IMR-90 (cell line): ENCODE measurements at regions not wholly inside any gene's neighbourhood (a gene's known extent, or its start where the extent isn't known, plus 50 kb on each side); places are given as distances from the start of the nearest gene placed in this dataset.

Experiments used
- ATAC-seq: fragments of 200-7000 bp; cut with Tn5 transposase; 2 replicates; pipeline ENCODE4 v1.9.1; 2020; ENCODE audit warnings: low read depth, mild to moderate bottlenecking, moderate library complexity
- BruUV-seq: library from RNA; stranded (reverse); fragments of 400-500 nt; replicated peaks from 2 replicates; lab custom pipeline; 2021; lab: Mats Ljungman, UMichigan
- CTCF ChIA-PET: fragments of 300-600 bp; formaldehyde crosslinking; extraction: SDS; loops from one replicate; lab custom pipeline; 2021; ENCODE audit warnings: antibody characterized with exemption; lab: Yijun Ruan, JAX
- POLR2A ChIA-PET: fragments of 300-600 bp; sonication (Branson Sonifier 250); formaldehyde crosslinking; loops from one replicate; lab custom pipeline; 2022; ENCODE audit warnings: antibody characterized with exemption; ENCODE audit not compliant: unreplicated experiment; lab: Charles Lee
- DNase-seq: peaks from one replicate; pipeline ENCODE4 v3.0.0; 2013
- H2AFZ ChIP-seq: replicated peaks from 2 replicates; pipeline ENCODE3; 2013; ENCODE audit warnings: low read length, mild to moderate bottlenecking; ENCODE audit not compliant: poor library complexity
- H2AK5ac ChIP-seq: 2 replicates; pipeline ENCODE4 v1.6.1; 2013; ENCODE audit warnings: low read depth, low read length, inconsistent platforms
- H2AK9ac ChIP-seq: replicated peaks from 2 replicates; pipeline ENCODE3; 2013; ENCODE audit warnings: mild to moderate bottlenecking, low read depth, low read length, moderate library complexity; ENCODE audit not compliant: poor library complexity
- H2BK120ac ChIP-seq: 2 replicates; pipeline ENCODE4 v1.6.1; 2013; ENCODE audit warnings: low read depth, low read length, inconsistent platforms
- H2BK15ac ChIP-seq: 3 replicates; pipeline ENCODE4 v1.6.1; 2013; ENCODE audit warnings: low read depth, low read length, inconsistent platforms
- H2BK20ac ChIP-seq: 2 replicates; pipeline ENCODE4 v1.6.1; 2013; ENCODE audit warnings: low read depth, mild to moderate bottlenecking, inconsistent platforms, low read length, moderate library complexity
- H2BK5ac ChIP-seq: 2 replicates; pipeline ENCODE4 v1.6.1; 2013; ENCODE audit warnings: mild to moderate bottlenecking, low read depth, low read length, inconsistent platforms; ENCODE audit not compliant: poor library complexity, severe bottlenecking
- H3K14ac ChIP-seq: replicated peaks from 2 replicates; pipeline ENCODE4 v1.6.1; 2013; ENCODE audit warnings: low read depth, low read length, inconsistent platforms
- H3K18ac ChIP-seq: 2 replicates; pipeline ENCODE4 v1.6.1; 2013; ENCODE audit warnings: low read depth, low read length, control low read depth
- H3K23ac ChIP-seq: 2 replicates; pipeline ENCODE4 v1.6.1; 2013; ENCODE audit warnings: low read depth, low read length, inconsistent platforms
- H3K27ac ChIP-seq: 2 replicates; pipeline ENCODE4 v1.5.1; 2013; ENCODE audit warnings: mild to moderate bottlenecking, control low read depth, low read length; ENCODE audit not compliant: insufficient read depth
- H3K27me3 ChIP-seq: 2 replicates; pipeline ENCODE4 v1.6.1; 2013; ENCODE audit warnings: low read length; ENCODE audit not compliant: control insufficient read depth, insufficient read depth
- H3K36me3 ChIP-seq: 2 replicates; pipeline ENCODE4 v1.6.1; 2013; ENCODE audit warnings: low read length, mixed read lengths; ENCODE audit not compliant: control insufficient read depth, insufficient read depth
- H3K4ac ChIP-seq: 2 replicates; pipeline ENCODE4 v1.6.1; 2013; ENCODE audit warnings: low read depth, low read length, inconsistent platforms
- H3K4me1 ChIP-seq: 2 replicates; pipeline ENCODE4 v1.6.1; 2013; ENCODE audit warnings: low read length, mixed read lengths; ENCODE audit not compliant: control insufficient read depth, insufficient read depth
- H3K4me2 ChIP-seq: 2 replicates; pipeline ENCODE4 v1.6.1; 2013; ENCODE audit warnings: low read depth, mild to moderate bottlenecking, control low read depth, low read length, moderate library complexity
- H3K4me3 ChIP-seq: 2 replicates; pipeline ENCODE4 v1.5.1; 2013; ENCODE audit warnings: low read depth, mild to moderate bottlenecking, control low read depth, low read length, moderate library complexity; ENCODE audit not compliant: insufficient read depth
- H3K56ac ChIP-seq: 2 replicates; pipeline ENCODE4 v1.6.1; 2013; ENCODE audit warnings: low read length, inconsistent platforms; ENCODE audit not compliant: insufficient read depth; ENCODE audit errors: extremely low read depth
- H3K79me1 ChIP-seq, 2 experiments: 2 replicates each; pipeline ENCODE4 v1.6.1; 2013; ENCODE audit warnings: low read length in 2 of 2, inconsistent platforms in 1 of 2, low read depth in 1 of 2
- H3K9ac ChIP-seq: 2 replicates; pipeline ENCODE4 v1.6.1; 2013; ENCODE audit warnings: low read depth, low read length, control low read depth
- H3K9me1 ChIP-seq: 2 replicates; pipeline ENCODE4 v1.6.1; 2013; ENCODE audit warnings: low read length, inconsistent platforms; ENCODE audit not compliant: insufficient read depth
- H3K9me3 ChIP-seq: 2 replicates; pipeline ENCODE4 v1.6.1; 2013; ENCODE audit warnings: low read length; ENCODE audit not compliant: control insufficient read depth, insufficient read depth
- H4K20me1 ChIP-seq: 2 replicates; pipeline ENCODE4 v1.6.1; 2013; ENCODE audit warnings: low read length, inconsistent platforms; ENCODE audit not compliant: insufficient read depth
- H4K5ac ChIP-seq: 2 replicates; pipeline ENCODE4 v1.6.1; 2013; ENCODE audit warnings: mild to moderate bottlenecking, low read depth, low read length, control low read depth
- H4K8ac ChIP-seq, 2 experiments: 2 replicates each; pipeline ENCODE4 v1.6.1; 2013; ENCODE audit warnings: low read depth in 2 of 2, low read length in 2 of 2, control low read depth in 1 of 2, inconsistent platforms in 1 of 2
- H4K91ac ChIP-seq: 2 replicates; pipeline ENCODE4 v1.6.1; 2013; ENCODE audit warnings: low read depth, low read length, inconsistent platforms; ENCODE audit not compliant: insufficient read depth
- CEBPB ChIP-seq: IDR thresholded peaks from 2 replicates; pipeline ENCODE4 v1.6.1; 2012; ENCODE audit warnings: low read depth, low read length, improper control_type of control experiment
- FOS ChIP-seq: fragments of 150-350 bp; IDR thresholded peaks from 2 replicates; pipeline ENCODE4 v1.6.1; 2016; ENCODE audit warnings: low read depth, low read length
- SMC3 ChIP-seq: fragments of 150-350 bp; IDR thresholded peaks from 2 replicates; pipeline ENCODE4 v1.6.1; 2016; ENCODE audit warnings: low read depth, mild to moderate bottlenecking, antibody characterized with exemption, low read length, moderate library complexity
- dilution Hi-C: fragments of 300-500 bp; cut with HindIII; formaldehyde crosslinking; loops from one replicate; pipeline ENCODE4 v1.14.3; 2018; ENCODE audit warnings: low sequenced_read_pairs; ENCODE audit not compliant: unreplicated experiment
- in situ Hi-C: fragments of 300-500 bp; cut with MboI; formaldehyde crosslinking; loops from 3 replicates; pipeline ENCODE4 v1.14.3; 2019; ENCODE audit warnings: low sequenced_read_pairs, inconsistent platforms, mixed read lengths
- intact Hi-C: fragments of 100-400 bp; cut with micrococcal nuclease; formaldehyde crosslinking; loops from 2 replicates; pipeline ENCODE4 v1.10.0; 2022

DNA sequence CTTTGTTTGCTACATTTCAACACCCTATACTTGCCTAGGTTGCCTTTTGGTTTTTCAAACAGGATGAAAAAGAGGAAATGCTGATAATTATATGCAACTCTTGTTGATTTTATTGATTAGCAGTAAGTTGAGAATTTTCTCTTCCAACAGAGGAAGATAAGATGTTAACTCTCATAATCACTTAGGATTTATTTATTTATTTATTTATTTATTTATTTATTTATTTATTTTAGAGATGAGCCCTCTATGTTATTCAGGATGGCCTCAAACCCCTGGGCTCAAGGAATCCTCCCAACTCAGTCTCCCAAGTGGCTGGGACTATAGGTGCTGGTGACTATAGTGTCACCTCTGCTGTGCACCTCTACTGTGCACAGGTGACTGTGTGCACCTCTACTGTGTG is 111.4 kb upstream of the GLS start:
- Histone ChIP-seq H3K4me2 (no peak overlapping the region), H3K18ac (no peak overlapping the region), H3K9me3 (no peaks in the 10 kb centered on the region), H2BK20ac (no peak overlapping the region), H3K9ac (no peak overlapping the region), H3K4me1 (no peaks in the 10 kb centered on the region), H3K9me1 (peaks cover 3% of the 10 kb centered on the region; the same call in 1 of the 2 replicates), H3K23ac (no peak overlapping the region), H2BK15ac (no peak overlapping the region), H2BK5ac (no peak overlapping the region), H3K14ac (no peak overlapping the region), H3K4ac (no peak overlapping the region), H4K8ac (no peak overlapping the region), H4K20me1 (no peaks in the 10 kb centered on the region), H2AFZ (no peak overlapping the region), H3K4me3 (no peak overlapping the region), H3K27ac (no peak overlapping the region), H3K36me3 (no peaks in the 10 kb centered on the region), H2BK120ac (no peak overlapping the region), H4K91ac (no peak overlapping the region), H3K27me3 (0 out of 2 replicates have a peak, but pooled peaks cover 2% of the 10 kb centered on the region), H2AK5ac (no peak overlapping the region), H2AK9ac (no peak overlapping the region), H3K79me1 (no peaks in the 10 kb centered on the region), H4K5ac (no peak overlapping the region), H3K56ac (no peak overlapping the region)
- no peak for TF ChIP-seq CEBPB
- no peak for TF ChIP-seq FOS
- TF ChIP-seq SMC3 = no peak
- in situ Hi-C loops = no loop called here
- dilution Hi-C loops = no loop called here
- no peak for DNase-seq
- ChIA-PET CTCF (no interaction called here), POLR2A (no interaction called here)
- intact Hi-C loops = no loop called here
- no TSS peak for BruUV-seq
- no peak for ATAC-seq
